ENCODE measurements at regions not wholly inside any gene's neighbourhood (a gene's known extent, or its start where the extent isn't known, plus 50 kb on each side); places are given as distances from the start of the nearest gene placed in this dataset.

- H3K27me3 ChIP-seq (replicated peaks), result no peaks in the 10 kb centered on the region
- peak overlapping the region; percentile 39 for H3K27ac ChIP-seq
- no peaks in the 10 kb centered on the region for H3K36me3 ChIP-seq (replicated peaks)
- H3K4me3 ChIP-seq (ENCODE audit: low read depth, low read length), result no peak overlapping the region
- peak; percentile 33 for DNase-seq
- in situ Hi-C loops (cut with HindIII; ENCODE audit: low pct_ligation_motif_present, low sequenced_read_pairs), result no loop called here
- TF ChIP-seq CTCF (IDR thresholded peaks at IDR 0.05; ENCODE audit: low read depth, low read length, missing control alignments), result peak; percentile 7
Measured at GRCh38 chr18:10142496-10143160, 228.8 kb downstream of the VAPA start.

- Histone ChIP-seq H3K4me3 (ENCODE audit: low read depth, low read length) (no peak overlapping the region), H3K27ac (no peak overlapping the region), H3K27me3 (replicated peaks) (no peaks in the 10 kb centered on the region), H3K36me3 (replicated peaks) (no peaks in the 10 kb centered on the region)
- in situ Hi-C loops (cut with HindIII; ENCODE audit: low pct_ligation_motif_present, low sequenced_read_pairs), result no loop called here
- DNase-seq, result no peak
- no peak for TF ChIP-seq CTCF (IDR thresholded peaks at IDR 0.05; ENCODE audit: low read depth, low read length, missing control alignments)
Measured at GRCh38 chr18:10143596-10143995, 229.8 kb downstream of the VAPA start.

- Histone ChIP-seq H3K27me3 (replicated peaks) (no peaks in the 10 kb centered on the region), H3K36me3 (replicated peaks) (no peaks in the 10 kb centered on the region), H3K27ac (no peak overlapping the region), H3K4me3 (ENCODE audit: low read depth, low read length) (no peak overlapping the region)
- in situ Hi-C loops (cut with HindIII; ENCODE audit: low pct_ligation_motif_present, low sequenced_read_pairs), result no loop called here
- no peak for DNase-seq
- no peak for TF ChIP-seq CTCF (IDR thresholded peaks at IDR 0.05; ENCODE audit: low read depth, low read length, missing control alignments)
Measured at GRCh38 chr18:10145546-10145945, 231.7 kb downstream of the VAPA start.

- TF ChIP-seq CTCF (IDR thresholded peaks at IDR 0.05; ENCODE audit: low read depth, low read length, missing control alignments), result no peak
- Histone ChIP-seq H3K27me3 (replicated peaks) (no peaks in the 10 kb centered on the region), H3K27ac (no peak overlapping the region), H3K36me3 (replicated peaks) (no peaks in the 10 kb centered on the region), H3K4me3 (ENCODE audit: low read depth, low read length) (no peak overlapping the region)
- in situ Hi-C loops (cut with HindIII; ENCODE audit: low pct_ligation_motif_present, low sequenced_read_pairs), result no loop called here
- no peak for DNase-seq
Measured at GRCh38 chr18:10147226-10147625, 233.4 kb downstream of the VAPA start.

GRCh38 chr18:10147752-10148151 lies 233.9 kb downstream of the VAPA start:
- Histone ChIP-seq H3K27ac (no peak overlapping the region), H3K36me3 (replicated peaks) (no peaks in the 10 kb centered on the region), H3K4me3 (ENCODE audit: low read depth, low read length) (no peak overlapping the region), H3K27me3 (replicated peaks) (no peaks in the 10 kb centered on the region)
- no peak for DNase-seq
- in situ Hi-C loops (cut with HindIII; ENCODE audit: low pct_ligation_motif_present, low sequenced_read_pairs), result no loop called here
- TF ChIP-seq CTCF (IDR thresholded peaks at IDR 0.05; ENCODE audit: low read depth, low read length, missing control alignments), result no peak

All from brain microvascular endothelial cell (primary cell).